GM18505 (cell line): ENCODE measurements at regions not wholly inside any gene's neighbourhood (a gene's known extent, or its start where the extent isn't known, plus 50 kb on each side); places are given as distances from the start of the nearest gene placed in this dataset.

Experiments
- ATAC-seq: cut with Tn5 transposase; IDR thresholded peaks from one replicate; pipeline ENCODE4 v1.9.1; 2021; ENCODE audit not compliant: unreplicated experiment
- POLR2A ChIP-seq: IDR thresholded peaks from 4 replicates; pipeline ENCODE4 v1.6.1; 2011; ENCODE audit warnings: borderline replicate concordance; ENCODE audit not compliant: insufficient read depth, insufficient read length; ENCODE audit errors: extremely low read depth

DNA sequence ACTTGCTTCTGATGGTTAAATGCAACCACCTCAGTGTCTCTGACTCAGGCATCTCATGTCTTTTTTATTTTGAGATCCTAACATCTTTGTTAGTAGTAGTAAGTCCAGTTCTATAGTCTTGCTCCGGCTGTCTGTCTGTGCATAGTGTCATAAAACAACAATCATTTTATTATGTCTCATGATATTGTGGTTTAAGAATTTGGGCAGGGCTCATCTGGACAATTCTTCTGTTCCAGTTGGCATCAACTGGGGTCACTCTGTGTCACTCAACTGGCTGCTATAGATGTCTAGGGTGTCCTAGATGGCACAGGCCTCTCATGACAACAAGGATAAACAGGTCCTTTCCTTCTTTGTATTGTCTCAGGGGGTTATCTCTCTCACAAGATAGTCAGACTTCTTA is 299.6 kb upstream of the ZNF521 start:
- no peak for TF ChIP-seq POLR2A
- ATAC-seq = no peak

DNA sequence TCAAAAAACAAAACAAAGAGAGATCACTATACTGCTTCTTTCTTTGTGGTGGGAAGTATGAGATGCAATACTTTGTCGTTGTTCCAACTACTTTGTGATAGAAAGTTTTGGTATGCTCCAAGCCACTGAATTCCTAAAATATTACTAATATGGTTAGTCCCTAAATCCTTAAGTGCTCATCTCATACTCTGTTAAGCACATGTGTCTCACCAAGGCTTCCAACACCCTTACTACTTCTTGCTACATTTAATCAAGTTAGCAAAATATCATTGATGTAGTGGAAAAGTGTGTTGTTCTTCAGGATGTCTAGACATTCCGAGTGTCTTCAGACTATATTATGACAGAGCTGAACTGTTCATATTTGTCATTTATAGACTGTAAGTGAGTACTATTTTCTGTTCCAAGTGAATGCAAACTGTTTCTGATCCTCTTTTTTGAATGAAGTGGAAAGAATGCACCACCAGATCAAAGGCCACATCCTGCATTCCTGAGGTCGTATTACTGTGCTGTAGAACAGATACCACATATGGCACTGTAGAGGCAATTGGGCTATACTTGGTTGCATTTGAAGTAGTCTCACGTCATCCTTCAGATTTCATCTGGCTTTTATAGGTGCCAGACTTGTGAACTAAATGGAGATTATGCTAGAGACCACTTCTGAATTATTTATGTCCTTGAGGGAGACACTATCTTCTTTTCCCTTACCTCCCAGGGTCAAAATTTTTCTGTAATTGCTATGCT is 298.4 kb upstream of the ZNF521 start:
- TF ChIP-seq POLR2A = no peak
- no peak for ATAC-seq

GRCh38 chr18:25648716-25649260 is 296.8 kb upstream of the ZNF521 start:
- ATAC-seq = no peak
- no peak for TF ChIP-seq POLR2A

GRCh38 chr18:25647404-25647803 is 295.4 kb upstream of the ZNF521 start:
- ATAC-seq = no peak
- TF ChIP-seq POLR2A = no peak

DNA sequence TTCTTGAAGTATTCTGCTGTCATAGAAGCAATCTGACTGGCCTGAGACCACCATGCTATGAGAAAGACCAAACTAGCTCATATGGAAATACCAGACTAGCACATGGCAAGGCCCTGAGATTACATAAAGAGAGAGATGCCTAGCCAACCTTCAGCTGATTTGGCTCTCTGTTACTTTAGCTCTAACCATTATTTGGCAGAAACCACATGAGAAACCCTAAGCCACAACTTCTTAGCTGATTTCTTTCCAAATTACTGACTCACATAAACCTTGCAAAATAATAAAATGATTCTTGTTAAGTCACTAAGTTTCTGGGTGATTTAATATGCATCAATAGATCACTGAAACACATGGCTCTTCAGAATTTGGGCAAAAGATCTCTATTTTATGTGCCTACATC is 295.0 kb upstream of the ZNF521 start:
- no peak for ATAC-seq
- no peak for TF ChIP-seq POLR2A

- TF ChIP-seq POLR2A = no peak
- no peak for ATAC-seq
Measured at GRCh38 chr18:25639596-25639995, 287.6 kb upstream of the ZNF521 start.

GRCh38 chr18:25633563-25633962 is 281.6 kb upstream of the ZNF521 start:
- no peak for TF ChIP-seq POLR2A
- no peak for ATAC-seq

GRCh38 chr18:25630682-25631081 is 278.7 kb upstream of the ZNF521 start:
- TF ChIP-seq POLR2A = no peak
- no peak for ATAC-seq

- TF ChIP-seq POLR2A = no peak
- ATAC-seq = no peak
Measured at GRCh38 chr18:25621682-25622081, 269.7 kb upstream of the ZNF521 start.

GRCh38 chr18:25621144-25621543 is 269.2 kb upstream of the ZNF521 start:
- ATAC-seq = no peak
- no peak for TF ChIP-seq POLR2A

GRCh38 chr18:25614168-25614567 is 262.2 kb upstream of the ZNF521 start:
- TF ChIP-seq POLR2A = no peak

DNA sequence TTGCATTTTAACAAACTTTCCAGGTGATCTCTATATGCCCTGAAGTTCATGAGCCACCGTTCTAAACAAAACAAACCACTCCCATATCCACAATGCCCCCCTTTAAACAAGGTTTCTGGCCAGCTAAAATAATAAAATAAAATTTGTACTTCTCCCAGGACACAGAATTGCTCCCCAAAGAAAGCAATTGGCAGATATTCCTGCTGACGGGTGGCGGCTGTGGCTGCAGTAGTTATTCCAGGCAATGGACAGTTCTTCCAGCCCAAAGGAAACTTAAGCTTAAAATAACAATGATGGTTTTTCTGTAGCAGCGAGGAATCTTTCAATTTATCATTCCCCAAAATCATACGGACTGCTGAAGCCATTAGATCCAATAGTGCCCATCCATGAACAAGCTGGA is 260.5 kb upstream of the ZNF521 start:
- ATAC-seq = no peak
- TF ChIP-seq POLR2A = no peak

More at GRCh38 chr18:25614168-25614567, 262.2 kb upstream of the ZNF521 start:
- ATAC-seq = no peak

- no peak for TF ChIP-seq POLR2A
- no peak for ATAC-seq
Measured at GRCh38 chr18:25608091-25608490, 256.1 kb upstream of the ZNF521 start.

- no peak for ATAC-seq
- TF ChIP-seq POLR2A = no peak
Measured at GRCh38 chr18:25604894-25605597, 253.1 kb upstream of the ZNF521 start.

DNA sequence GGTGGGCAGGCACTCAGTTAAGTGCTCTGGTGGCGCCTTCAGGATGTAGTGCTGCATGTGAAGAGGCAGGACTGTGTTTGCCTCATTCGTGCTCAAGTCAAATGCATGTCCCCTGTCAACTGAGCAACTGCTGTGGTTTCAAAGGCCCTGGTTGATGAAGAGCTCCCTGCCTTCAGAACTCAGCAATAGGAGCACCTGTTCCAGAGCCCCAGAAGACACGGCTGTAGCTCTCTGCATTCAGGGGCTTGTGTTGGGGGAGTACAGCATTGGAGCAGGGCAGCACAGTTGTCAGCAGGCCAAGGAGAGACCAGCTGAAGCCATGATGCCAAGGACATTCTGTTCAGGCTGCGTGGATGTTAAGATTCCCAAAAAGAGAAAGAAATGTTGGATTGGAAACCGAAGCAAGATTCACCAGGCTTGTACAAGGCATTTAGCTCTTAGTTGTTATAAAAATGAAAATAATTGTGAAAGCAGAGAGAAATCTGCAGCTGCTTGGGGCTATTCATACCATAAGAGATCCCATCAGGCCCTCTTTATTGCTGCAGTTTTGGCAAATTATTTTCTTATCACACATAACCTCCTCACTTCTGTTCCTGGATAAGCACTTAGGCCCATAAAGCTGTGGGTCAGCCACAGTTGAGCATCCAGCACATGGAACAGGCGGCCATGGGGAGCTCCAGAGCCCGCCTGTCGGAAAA is 252.4 kb upstream of the ZNF521 start:
- TF ChIP-seq POLR2A = no peak
- ATAC-seq = no peak
